DMS53 treated with DMSO at 0.1 percent for 48 hours (cell line): ENCODE measurements at regions not wholly inside any gene's neighbourhood (a gene's known extent, or its start where the extent isn't known, plus 50 kb on each side); places are given as distances from the start of the nearest gene placed in this dataset.
"Not testable (repeated sequence)": the region's sequence is repeated elsewhere in the genome, so short reads cannot be mapped to it uniquely, and the experiment has no call there.

Source experiments
- DNase-seq: peaks from one replicate; lab custom pipeline; 2025; ENCODE audit not compliant: unreplicated experiment; lab: John Stamatoyannopoulos, UW

GRCh38 chr9:38518826-38519225, 94.6 kb upstream of the IGFBPL1 start:
- no peak for DNase-seq

- peak; percentile 17 for DNase-seq
These were observed 92.0 kb upstream of the IGFBPL1 start for GRCh38 chr9:38516273-38516672.

GRCh38 chr9:38515055-38515454, 90.8 kb upstream of the IGFBPL1 start:
- DNase-seq = not testable (repeated sequence)

GRCh38 chr9:38510340-38510739, 86.1 kb upstream of the IGFBPL1 start:
- not testable (repeated sequence) for DNase-seq

- no peak for DNase-seq
These were observed 83.3 kb upstream of the IGFBPL1 start for GRCh38 chr9:38507587-38507986.

GRCh38 chr9:38500171-38500570, 75.9 kb upstream of the IGFBPL1 start:
- not testable (repeated sequence) for DNase-seq

GRCh38 chr9:38498551-38498950, 74.3 kb upstream of the IGFBPL1 start:
- not testable (repeated sequence) for DNase-seq

GRCh38 chr9:38489057-38489456, 64.8 kb upstream of the IGFBPL1 start:
- DNase-seq = no peak

- DNase-seq = no peak
These were observed 64.0 kb upstream of the IGFBPL1 start for GRCh38 chr9:38488156-38488698.

- not testable (repeated sequence) for DNase-seq
These were observed 63.3 kb upstream of the IGFBPL1 start for GRCh38 chr9:38487418-38488155.

GRCh38 chr9:38486837-38487236, 62.6 kb upstream of the IGFBPL1 start:
- no peak for DNase-seq

GRCh38 chr9:38486056-38486615, 61.9 kb upstream of the IGFBPL1 start:
- no peak for DNase-seq

- DNase-seq = not testable (repeated sequence)
These were observed 59.9 kb upstream of the IGFBPL1 start for GRCh38 chr9:38484076-38484665.

GRCh38 chr9:38482918-38483592, 58.8 kb upstream of the IGFBPL1 start:
- no peak for DNase-seq

- no peak for DNase-seq
These were observed 54.0 kb upstream of the IGFBPL1 start for GRCh38 chr9:38478211-38478610.

GRCh38 chr9:38474476-38474875, 50.2 kb upstream of the IGFBPL1 start:
- DNase-seq = peak; percentile 43
